ENCODE measurements at regions not wholly inside any gene's neighbourhood (a gene's known extent, or its start where the extent isn't known, plus 50 kb on each side); places are given as distances from the start of the nearest gene placed in this dataset.

- TF ChIP-seq, protein P1, sequence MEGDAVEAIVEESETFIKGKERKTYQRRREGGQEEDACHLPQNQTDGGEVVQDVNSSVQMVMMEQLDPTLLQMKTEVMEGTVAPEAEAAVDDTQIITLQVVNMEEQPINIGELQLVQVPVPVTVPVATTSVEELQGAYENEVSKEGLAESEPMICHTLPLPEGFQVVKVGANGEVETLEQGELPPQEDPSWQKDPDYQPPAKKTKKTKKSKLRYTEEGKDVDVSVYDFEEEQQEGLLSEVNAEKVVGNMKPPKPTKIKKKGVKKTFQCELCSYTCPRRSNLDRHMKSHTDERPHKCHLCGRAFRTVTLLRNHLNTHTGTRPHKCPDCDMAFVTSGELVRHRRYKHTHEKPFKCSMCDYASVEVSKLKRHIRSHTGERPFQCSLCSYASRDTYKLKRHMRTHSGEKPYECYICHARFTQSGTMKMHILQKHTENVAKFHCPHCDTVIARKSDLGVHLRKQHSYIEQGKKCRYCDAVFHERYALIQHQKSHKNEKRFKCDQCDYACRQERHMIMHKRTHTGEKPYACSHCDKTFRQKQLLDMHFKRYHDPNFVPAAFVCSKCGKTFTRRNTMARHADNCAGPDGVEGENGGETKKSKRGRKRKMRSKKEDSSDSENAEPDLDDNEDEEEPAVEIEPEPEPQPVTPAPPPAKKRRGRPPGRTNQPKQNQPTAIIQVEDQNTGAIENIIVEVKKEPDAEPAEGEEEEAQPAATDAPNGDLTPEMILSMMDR (IDR thresholded peaks at IDR 0.05; ENCODE audit: extremely low read depth, insufficient read depth, missing control alignments), result no peak
- in situ Hi-C loops (cut with MboI; ENCODE audit: low pct_unique_long_range_greater_than_20kb, low sequenced_read_pairs, unreplicated experiment), result no loop called here
- no peak for DNase-seq (ENCODE audit: low spot score)
Measured at GRCh38 chr6:147662646-147663045, 154.2 kb downstream of the SAMD5 start.

DNA sequence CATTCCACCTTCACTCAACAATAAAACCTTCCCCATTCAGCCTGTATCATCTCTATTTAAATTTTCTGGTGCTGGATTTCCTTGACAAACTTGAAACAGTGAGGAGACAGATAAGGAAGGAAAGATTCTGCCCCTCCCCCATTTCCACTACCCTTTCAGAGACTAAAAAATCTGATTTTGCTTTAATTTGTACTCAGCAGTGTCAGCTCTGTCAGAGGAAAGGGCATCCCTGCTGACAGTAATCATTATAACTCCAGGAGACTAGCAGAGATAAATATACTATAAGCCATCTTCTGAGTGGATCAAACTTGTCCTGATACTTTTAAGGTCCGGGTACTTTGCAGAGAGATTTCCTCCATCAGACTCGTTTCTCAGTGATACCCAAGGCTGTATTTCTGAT lies 155.6 kb downstream of the SAMD5 start:
- no peak for DNase-seq (ENCODE audit: low spot score)
- TF ChIP-seq, protein P1 (IDR thresholded peaks at IDR 0.05; ENCODE audit: extremely low read depth, insufficient read depth, missing control alignments), result no peak
- in situ Hi-C loops (cut with MboI; ENCODE audit: low pct_unique_long_range_greater_than_20kb, low sequenced_read_pairs, unreplicated experiment), result no loop called here

DNA sequence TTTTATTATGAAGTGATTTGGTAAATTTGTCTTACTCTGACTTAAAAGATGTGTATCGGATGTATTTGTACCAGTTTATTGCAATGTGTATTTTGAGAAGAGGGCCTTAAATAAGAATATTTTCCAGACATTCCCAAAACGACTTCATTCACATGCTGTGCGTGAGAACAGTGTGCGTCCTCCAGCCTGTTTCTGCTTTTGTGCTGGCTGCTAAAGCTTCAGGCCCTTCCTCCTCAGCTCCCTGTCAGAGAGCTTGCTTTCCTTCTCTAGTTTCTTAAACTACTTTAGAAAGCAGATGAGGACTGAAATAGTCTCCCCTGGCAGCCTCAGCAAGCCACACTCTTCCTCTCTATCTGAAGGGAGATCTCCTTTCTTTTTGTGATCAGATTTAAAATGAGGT lies 157.8 kb downstream of the SAMD5 start:
- no peak for DNase-seq (ENCODE audit: low spot score)
- in situ Hi-C loops (cut with MboI; ENCODE audit: low pct_unique_long_range_greater_than_20kb, low sequenced_read_pairs, unreplicated experiment), result no loop called here
- TF ChIP-seq, protein P1 (IDR thresholded peaks at IDR 0.05; ENCODE audit: extremely low read depth, insufficient read depth, missing control alignments), result no peak

DNA sequence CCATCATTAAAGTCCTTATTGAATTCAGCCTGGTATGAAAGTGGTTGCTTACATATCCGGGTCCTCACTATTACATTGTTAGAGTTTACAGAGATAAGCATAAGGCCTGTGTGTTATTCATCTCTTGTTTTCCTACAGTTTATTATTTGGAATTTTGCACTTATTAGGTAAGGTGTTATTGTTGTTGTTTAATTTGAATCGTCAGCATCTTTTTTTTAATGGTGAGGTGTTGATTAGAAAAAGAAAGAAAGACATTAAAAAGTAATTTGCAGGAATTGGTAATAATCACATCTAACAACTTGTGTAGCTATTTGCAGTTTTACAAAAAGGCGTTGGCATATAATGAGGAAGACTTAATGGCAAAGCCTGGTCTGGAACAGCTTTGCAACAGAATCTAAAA lies 158.6 kb downstream of the SAMD5 start:
- TF ChIP-seq, protein P1 (IDR thresholded peaks at IDR 0.05; ENCODE audit: extremely low read depth, insufficient read depth, missing control alignments), result no peak
- DNase-seq (ENCODE audit: low spot score), result no peak
- in situ Hi-C loops (cut with MboI; ENCODE audit: low pct_unique_long_range_greater_than_20kb, low sequenced_read_pairs, unreplicated experiment), result no loop called here

DNA sequence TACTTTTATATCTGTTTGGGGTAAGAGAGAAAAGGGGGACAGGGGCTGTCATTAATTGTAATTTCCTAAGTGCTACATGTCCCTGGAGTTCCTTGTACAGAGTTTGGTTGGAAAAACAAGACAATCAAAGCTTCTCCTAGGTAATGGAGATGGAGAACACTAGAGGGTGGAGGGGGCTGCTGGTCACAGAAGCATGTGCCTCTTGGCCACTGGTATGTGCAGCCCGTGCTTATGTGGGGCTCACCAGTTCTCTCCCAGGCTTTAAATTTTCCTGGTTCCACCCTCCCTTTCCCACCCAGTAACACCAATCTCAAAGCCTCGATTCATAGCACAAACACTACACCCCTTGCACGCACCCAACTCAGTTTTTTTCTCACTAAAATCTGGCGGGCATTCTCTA lies 165.6 kb downstream of the SAMD5 start:
- in situ Hi-C loops (cut with MboI; ENCODE audit: low pct_unique_long_range_greater_than_20kb, low sequenced_read_pairs, unreplicated experiment), result no loop called here
- DNase-seq (ENCODE audit: low spot score), result no peak
- TF ChIP-seq, protein P1 (IDR thresholded peaks at IDR 0.05; ENCODE audit: extremely low read depth, insufficient read depth, missing control alignments), result no peak

GRCh38 chr6:147674794-147675193 lies 166.3 kb downstream of the SAMD5 start:
- TF ChIP-seq, protein P1 (IDR thresholded peaks at IDR 0.05; ENCODE audit: extremely low read depth, insufficient read depth, missing control alignments), result no peak
- DNase-seq (ENCODE audit: low spot score), result no peak
- in situ Hi-C loops (cut with MboI; ENCODE audit: low pct_unique_long_range_greater_than_20kb, low sequenced_read_pairs, unreplicated experiment), result no loop called here

DNA sequence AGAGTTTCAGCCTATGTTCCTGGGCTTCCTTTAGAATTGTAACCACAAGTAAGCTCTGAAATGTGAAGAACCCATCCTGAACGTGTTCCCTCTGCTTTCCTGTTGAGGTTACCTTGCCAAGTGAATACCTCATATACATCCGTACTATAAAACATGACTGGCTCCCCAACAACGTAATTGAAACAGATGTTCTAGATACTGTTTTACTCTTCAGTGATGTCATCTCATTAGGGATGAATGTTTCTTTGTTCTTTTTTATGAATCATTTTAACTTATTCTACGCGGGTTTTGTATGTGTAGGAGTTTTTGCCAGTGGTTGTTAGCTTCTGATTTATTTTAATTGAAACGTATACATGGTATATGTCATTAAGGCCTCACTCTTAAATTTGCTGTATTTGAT lies 166.8 kb downstream of the SAMD5 start:
- DNase-seq (ENCODE audit: low spot score), result no peak
- TF ChIP-seq, protein P1 (IDR thresholded peaks at IDR 0.05; ENCODE audit: extremely low read depth, insufficient read depth, missing control alignments), result no peak
- in situ Hi-C loops (cut with MboI; ENCODE audit: low pct_unique_long_range_greater_than_20kb, low sequenced_read_pairs, unreplicated experiment), result no loop called here
